Uterus (tissue), 3 donors: ENCODE measurements at regions not wholly inside any gene's neighbourhood (a gene's known extent, or its start where the extent isn't known, plus 50 kb on each side); places are given as distances from the start of the nearest gene placed in this dataset.

Experiments
- DNase-seq, 2 donors: peaks; one replicate each; pipeline ENCODE4 v3.0.0-alpha.2; 2019 to 2020
- H3K27ac ChIP-seq, 2 donors: fragments of 200-600 bp; sonication (generic); 1 replicate in 1 of 2; 2 replicates in 1 of 2; pipeline ENCODE4 v1.5.1; 2016 to 2018
- H3K27me3 ChIP-seq, 2 donors: fragments of 200-600 bp; sonication (generic); one replicate each; pipeline ENCODE4 v1.5.1; 2018 to 2019; ENCODE audit warnings: control low read depth in 1 of 2
- H3K36me3 ChIP-seq, 2 donors: fragments of 200-600 bp; sonication (generic); one replicate each; pipeline ENCODE4 v1.5.1; 2019; ENCODE audit warnings: control low read depth in 1 of 2
- H3K4me1 ChIP-seq, 2 donors: fragments of 200-600 bp; sonication (generic); one replicate each; pipeline ENCODE4 v1.5.1; 2018 to 2019; ENCODE audit warnings: control low read depth in 1 of 2
- H3K4me3 ChIP-seq, 2 donors: fragments of 200-600 bp; sonication (generic); 1 replicate in 1 of 2; 2 replicates in 1 of 2; pipeline ENCODE4 v1.5.1; 2018 to 2019; ENCODE audit warnings: mild to moderate bottlenecking in 1 of 2
- H3K9me3 ChIP-seq, 2 donors: fragments of 200-600 bp; sonication (generic); one replicate each; pipeline ENCODE4 v1.5.1; 2019; ENCODE audit warnings: control low read depth in 1 of 2
- POLR2A ChIP-seq, 2 donors: fragments of 450-650 bp; IDR thresholded peaks; one replicate each; pipeline ENCODE4 v1.6.1; 2016; ENCODE audit warnings: antibody characterized with exemption in 2 of 2, mild to moderate bottlenecking in 1 of 2, moderate library complexity in 1 of 2
- intact Hi-C: fragments of 100-400 bp; cut with DNase I; formaldehyde crosslinking; loops from one replicate; pipeline ENCODE4 v1.15.1; 2023; ENCODE audit warnings: low total_unique reads
- TF ChIP-seq, protein P1 (sequence below), 4 experiments: fragments of 200-600 bp in 2 of 4; fragments of 450-650 bp in 2 of 4; sonication (generic) in 2 of 4; IDR thresholded peaks; one replicate each; pipeline ENCODE4 v1.5.1; 2016 to 2019; ENCODE audit warnings: antibody characterized with exemption in 4 of 4, mild to moderate bottlenecking in 2 of 4, moderate library complexity in 1 of 4
- donor health status: DM: yes; HTN: yes; CAD: no.

DNA sequence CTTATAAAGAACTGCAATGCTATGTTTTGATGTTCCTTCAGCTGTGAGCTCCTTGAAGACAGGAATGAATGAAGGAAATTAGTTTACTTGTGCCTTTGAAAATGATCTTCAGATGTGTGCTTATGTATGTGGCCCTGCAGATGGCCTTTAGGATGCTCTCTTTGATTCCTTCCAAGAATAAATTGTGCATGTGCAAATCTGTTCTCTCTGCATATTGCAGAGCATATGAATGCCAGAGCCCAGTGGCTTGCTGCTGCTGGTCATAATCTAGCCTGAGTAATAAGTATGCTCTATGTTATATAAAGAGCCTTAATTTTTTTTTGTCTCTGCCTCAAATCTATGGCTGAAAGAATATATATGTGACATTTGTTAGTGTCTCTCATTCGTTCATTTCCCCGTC is 341.9 kb upstream of the NOVA1 start:
- no peak for DNase-seq
- Histone ChIP-seq H3K4me3 (no peak overlapping the region), H3K9me3 (no peaks in the 10 kb centered on the region), H3K4me1 (no peaks in the 10 kb centered on the region), H3K36me3 (no peaks in the 10 kb centered on the region), H3K27ac (no peak overlapping the region), H3K27me3 (no peaks in the 10 kb centered on the region)
- TF ChIP-seq, protein P1, sequence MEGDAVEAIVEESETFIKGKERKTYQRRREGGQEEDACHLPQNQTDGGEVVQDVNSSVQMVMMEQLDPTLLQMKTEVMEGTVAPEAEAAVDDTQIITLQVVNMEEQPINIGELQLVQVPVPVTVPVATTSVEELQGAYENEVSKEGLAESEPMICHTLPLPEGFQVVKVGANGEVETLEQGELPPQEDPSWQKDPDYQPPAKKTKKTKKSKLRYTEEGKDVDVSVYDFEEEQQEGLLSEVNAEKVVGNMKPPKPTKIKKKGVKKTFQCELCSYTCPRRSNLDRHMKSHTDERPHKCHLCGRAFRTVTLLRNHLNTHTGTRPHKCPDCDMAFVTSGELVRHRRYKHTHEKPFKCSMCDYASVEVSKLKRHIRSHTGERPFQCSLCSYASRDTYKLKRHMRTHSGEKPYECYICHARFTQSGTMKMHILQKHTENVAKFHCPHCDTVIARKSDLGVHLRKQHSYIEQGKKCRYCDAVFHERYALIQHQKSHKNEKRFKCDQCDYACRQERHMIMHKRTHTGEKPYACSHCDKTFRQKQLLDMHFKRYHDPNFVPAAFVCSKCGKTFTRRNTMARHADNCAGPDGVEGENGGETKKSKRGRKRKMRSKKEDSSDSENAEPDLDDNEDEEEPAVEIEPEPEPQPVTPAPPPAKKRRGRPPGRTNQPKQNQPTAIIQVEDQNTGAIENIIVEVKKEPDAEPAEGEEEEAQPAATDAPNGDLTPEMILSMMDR (IDR thresholded peaks at IDR 0.05) = no peak
- TF ChIP-seq POLR2A (IDR thresholded peaks at IDR 0.05) = no peak
- intact Hi-C loops = no loop called here

DNA sequence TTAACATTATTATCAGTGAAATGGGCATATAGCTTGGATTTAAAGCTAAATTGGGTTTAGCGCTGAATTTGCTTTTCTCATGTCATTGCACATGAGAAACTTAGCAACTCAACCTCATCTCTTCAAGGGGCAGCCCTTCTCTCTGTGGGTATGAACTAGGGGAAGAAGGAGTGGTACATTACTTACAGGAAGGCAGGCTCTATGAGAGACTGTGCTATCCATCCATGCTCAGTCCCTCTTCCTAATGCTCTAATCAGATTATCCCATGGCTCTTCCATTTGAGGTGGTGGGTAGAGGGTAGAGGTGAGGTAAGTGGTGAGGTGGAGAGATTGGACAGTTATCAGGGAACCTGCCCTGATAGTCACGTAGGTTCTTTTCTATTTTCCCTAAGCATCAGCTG is 343.7 kb upstream of the NOVA1 start:
- Histone ChIP-seq H3K27me3 (no peaks in the 10 kb centered on the region), H3K9me3 (no peaks in the 10 kb centered on the region), H3K27ac (no peak overlapping the region), H3K4me3 (no peak overlapping the region), H3K36me3 (no peaks in the 10 kb centered on the region), H3K4me1 (no peaks in the 10 kb centered on the region)
- DNase-seq = no peak
- TF ChIP-seq POLR2A (IDR thresholded peaks at IDR 0.05) = no peak
- TF ChIP-seq, protein P1 (IDR thresholded peaks at IDR 0.05) = no peak
- intact Hi-C loops = no loop called here

DNA sequence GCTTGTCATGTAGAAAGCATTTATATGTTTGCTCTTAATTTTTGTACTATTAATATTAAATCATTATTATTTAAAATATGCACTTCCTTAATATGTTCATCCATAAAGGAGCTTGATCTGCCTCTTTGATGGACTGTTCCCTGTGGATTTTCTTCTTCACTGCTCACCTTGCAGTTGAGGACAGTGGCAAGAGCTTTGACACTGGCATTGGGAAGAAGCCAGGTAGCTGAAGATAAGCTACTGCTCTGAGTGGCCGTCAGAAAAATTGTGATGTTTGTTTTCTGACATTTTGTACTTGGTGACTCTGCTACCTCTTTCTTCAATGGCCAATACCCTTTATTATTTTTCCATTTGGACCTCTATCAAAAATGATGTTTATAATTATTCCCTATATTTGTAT is 349.4 kb upstream of the NOVA1 start:
- intact Hi-C loops = no loop called here
- no peaks in the 10 kb centered on the region for H3K4me1 ChIP-seq
- TF ChIP-seq, protein P1 (IDR thresholded peaks at IDR 0.05) = no peak
- TF ChIP-seq POLR2A (IDR thresholded peaks at IDR 0.05) = no peak
- no peak for DNase-seq
- H3K4me3 ChIP-seq = no peak overlapping the region
- no peaks in the 10 kb centered on the region for H3K36me3 ChIP-seq
- no peak overlapping the region for H3K27ac ChIP-seq
- H3K9me3 ChIP-seq = no peaks in the 10 kb centered on the region
- H3K27me3 ChIP-seq = no peaks in the 10 kb centered on the region

DNA sequence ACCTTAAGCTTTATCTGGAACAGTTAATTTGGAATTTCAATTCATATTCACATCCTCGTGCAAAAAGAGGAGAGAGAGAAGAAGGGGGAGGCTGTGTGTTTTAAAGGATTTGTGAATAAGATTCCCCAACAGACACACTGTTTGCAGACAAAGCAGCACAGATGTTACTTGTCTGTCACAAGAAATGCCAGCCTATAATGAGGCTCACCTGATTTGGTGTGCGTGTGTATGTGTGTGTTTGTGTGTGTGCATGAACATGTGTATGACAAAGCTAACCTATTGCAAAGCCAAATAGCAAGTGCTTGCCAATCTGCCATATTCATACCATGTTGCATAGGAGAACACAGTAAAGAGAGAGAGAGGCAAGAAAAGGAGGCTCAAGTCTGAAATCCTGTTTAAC is 361.6 kb upstream of the NOVA1 start:
- no peak overlapping the region for H3K4me3 ChIP-seq
- H3K9me3 ChIP-seq = no peaks in the 10 kb centered on the region
- no peaks in the 10 kb centered on the region for H3K27me3 ChIP-seq
- no peak overlapping the region for H3K27ac ChIP-seq
- no peaks in the 10 kb centered on the region for H3K36me3 ChIP-seq
- intact Hi-C loops = no loop called here
- H3K4me1 ChIP-seq = no peaks in the 10 kb centered on the region
- no peak for TF ChIP-seq POLR2A (IDR thresholded peaks at IDR 0.05)
- TF ChIP-seq, protein P1 (IDR thresholded peaks at IDR 0.05) = no peak
- DNase-seq = no peak

DNA sequence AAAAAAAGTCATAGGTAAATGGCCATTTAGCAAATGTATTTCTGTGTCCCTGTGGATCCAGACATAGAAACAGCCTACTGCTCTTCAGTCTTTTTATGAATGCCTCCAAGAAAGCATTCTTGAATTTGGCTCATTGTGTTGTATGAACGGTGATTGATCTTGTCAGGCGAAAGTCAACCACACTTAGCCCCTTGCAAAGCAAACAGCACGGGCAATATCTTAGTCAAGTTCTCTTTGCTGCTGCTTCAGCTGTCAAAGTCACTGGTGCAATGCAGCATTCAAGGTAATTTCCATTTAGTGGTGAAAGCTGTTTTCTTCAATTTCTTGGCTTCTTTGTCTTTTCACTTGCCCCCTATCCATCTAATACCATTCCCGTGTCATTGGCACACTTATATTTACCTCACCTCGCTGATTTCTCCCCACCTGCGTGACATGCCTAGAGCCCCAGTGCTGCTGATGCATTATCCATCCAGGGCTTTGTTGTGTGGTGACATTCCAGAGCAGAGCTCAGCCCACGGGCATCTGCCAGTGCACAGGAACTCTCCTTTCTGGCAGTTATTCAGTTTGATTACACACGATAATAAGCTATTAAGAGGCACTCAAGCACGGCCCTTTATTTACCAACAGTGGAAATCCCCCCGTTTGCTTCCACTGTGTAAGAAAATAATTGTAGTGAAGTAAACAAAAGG is 362.3 kb upstream of the NOVA1 start:
- intact Hi-C loops = no loop called here
- DNase-seq = no peak

More for the DNA sequence above, 362.3 kb upstream of the NOVA1 start:
- TF ChIP-seq, protein P1 (IDR thresholded peaks at IDR 0.05) = no peak
- TF ChIP-seq POLR2A (IDR thresholded peaks at IDR 0.05) = no peak
- Histone ChIP-seq H3K9me3 (no peaks in the 10 kb centered on the region), H3K36me3 (no peaks in the 10 kb centered on the region), H3K4me3 (no peak overlapping the region), H3K27me3 (no peaks in the 10 kb centered on the region), H3K27ac (no peak overlapping the region), H3K4me1 (no peaks in the 10 kb centered on the region)
